LNCAP (cell line): ENCODE measurements at regions not wholly inside any gene's neighbourhood (a gene's known extent, or its start where the extent isn't known, plus 50 kb on each side); places are given as distances from the start of the nearest gene placed in this dataset.

Experiments
- CTCF ChIP-seq: fragments of 450-650 bp; IDR thresholded peaks from 2 replicates; pipeline ENCODE4 v1.5.1; 2017; ENCODE audit warnings: mild to moderate bottlenecking

- TF ChIP-seq CTCF = no peak
These were observed 186.8 kb downstream of the FRK start for GRCh38 chr6:115873901-115874300.

GRCh38 chr6:115870464-115870863 is 190.2 kb downstream of the FRK start:
- TF ChIP-seq CTCF = no peak

DNA sequence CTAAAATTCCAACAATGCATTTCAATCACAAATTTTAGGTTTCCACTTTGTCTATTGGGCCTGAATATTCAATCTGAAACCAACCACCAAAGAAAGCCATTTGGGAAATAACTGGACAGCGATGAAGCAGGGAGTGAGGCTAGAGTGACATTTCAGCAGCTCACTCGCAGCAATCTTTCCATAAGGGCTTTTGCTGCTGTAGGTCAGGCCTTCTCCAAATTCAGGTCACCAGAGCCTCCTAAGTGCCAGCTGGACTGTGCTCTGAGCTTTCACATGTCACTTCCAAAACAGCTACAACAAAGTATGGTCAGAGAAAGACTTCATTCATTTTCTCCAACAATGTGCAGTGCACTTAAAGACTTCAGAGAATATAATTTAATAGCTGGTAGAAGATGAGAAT is 194.8 kb downstream of the FRK start:
- no peak for TF ChIP-seq CTCF

DNA sequence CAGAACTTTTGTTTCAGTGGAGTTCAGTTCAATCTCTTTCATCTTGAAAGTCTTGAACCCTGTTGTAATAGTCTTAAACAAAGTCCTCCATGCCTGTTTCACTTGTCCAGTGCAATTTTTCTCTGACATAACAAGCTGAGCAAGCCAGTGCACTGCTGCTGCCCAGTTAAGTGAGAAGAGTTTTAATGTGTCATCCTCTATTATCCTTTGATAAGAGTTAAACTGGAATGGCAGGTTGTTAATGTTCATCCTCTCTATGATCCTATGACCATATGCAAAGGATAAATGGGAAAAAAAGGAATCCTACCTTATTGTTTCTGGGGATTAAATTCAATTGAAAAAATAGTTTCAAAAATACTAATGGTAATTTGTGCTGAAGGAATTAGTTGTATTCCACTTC is 197.5 kb downstream of the FRK start:
- TF ChIP-seq CTCF = no peak

DNA sequence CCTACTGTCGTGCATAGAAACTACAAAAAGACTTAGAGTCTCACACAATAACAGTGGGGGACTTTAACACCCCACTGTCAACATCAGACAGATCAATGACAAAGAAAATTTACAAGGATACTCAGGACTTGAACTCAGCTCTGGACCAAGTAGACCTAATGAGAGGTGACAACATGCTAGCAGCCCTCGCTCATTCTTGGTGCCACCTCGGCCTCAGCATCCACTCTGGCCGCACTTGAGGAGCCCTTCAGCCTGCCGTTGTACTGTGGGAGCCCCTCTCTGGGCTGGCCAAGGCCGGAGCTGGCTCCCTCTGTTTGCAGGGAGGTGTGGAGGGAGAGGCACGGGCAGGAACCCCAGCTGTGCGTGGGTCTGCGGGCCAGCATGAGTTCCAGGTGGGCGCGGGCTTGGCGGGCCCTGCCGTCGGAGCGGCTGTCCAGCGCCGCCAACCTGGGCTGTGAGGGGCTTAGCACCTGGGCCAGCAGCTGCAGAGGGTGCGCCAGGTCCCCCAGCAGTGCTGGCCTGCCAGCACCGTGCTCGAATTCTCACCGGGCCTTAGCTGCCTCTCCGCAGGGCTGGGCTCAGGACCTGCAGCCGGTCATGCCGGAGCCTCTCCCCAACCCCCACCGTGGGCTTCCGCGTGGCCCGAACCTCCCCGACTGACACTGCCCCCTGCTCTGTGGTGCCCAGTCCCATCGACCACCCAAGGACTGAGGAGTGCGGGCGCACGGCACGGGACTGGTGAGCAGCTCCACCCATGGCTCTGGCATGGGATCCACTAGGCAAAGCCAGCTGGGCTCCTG is 205.6 kb downstream of the FRK start:
- TF ChIP-seq CTCF = no peak

DNA sequence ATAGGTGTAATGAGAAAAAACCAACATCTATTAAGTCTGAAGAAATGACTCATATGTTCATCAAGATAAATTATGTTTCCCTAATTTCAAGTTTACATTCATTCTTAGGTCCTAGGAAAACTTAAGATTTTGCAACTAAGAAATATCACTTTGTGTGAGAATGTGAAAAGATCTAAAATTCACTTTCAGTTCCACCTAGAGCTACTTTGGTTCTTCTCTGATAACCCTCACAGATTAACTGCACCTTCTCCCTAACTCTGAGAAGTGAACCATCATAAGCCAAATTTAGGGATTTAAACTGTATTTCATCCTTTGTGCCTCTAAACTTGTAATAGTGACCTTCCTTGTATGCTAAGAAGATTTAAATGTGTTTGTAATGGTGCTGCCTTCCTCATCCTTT is 213.0 kb downstream of the FRK start:
- TF ChIP-seq CTCF = no peak

DNA sequence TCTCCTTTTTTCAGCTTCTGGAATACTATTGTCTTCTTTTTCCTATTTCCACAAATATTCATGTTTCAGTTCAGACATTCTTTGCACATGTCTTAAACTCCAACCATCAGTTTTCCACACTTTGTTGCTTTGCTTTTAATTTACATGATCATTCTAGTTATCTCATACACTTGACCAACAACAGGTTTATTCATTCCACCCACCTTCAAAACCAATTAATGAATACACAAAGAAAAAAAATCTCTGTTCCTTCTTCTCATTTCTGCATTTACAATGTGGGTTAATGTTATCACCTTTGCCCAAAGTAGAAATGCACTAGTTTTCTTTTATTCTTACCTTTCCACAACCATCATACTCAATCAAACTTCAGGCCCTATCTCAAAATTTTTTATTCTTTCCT is 216.7 kb downstream of the FRK start:
- no peak for TF ChIP-seq CTCF

DNA sequence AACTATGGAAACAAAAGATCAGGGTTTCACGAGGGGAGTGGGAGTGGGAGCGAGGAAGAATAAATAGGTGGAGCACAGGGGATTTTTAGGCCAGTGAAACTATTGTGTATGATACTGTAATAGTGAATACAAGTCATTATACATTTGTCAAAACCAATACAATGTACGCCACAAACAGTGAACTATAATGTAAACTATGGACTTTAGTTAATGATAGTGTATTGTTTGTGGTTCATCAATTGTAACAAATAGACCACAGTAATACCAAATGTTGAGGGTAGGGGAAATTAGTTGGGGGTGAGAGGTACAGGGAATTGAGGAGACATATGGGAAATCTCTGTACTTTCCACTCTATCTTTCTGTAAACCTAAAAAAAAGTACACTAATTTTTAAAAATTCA is 218.4 kb downstream of the FRK start:
- TF ChIP-seq CTCF = no peak
